Endothelial cell of umbilical vein (primary cell): ENCODE measurements at regions not wholly inside any gene's neighbourhood (a gene's known extent, or its start where the extent isn't known, plus 50 kb on each side); places are given as distances from the start of the nearest gene placed in this dataset.

ENCODE experiments used
- MYC ChIP-seq: IDR thresholded peaks from one replicate; pipeline ENCODE4 v1.6.1; 2011; ENCODE audit warnings: mild to moderate bottlenecking, low read depth, low read length
- POLR2A ChIP-seq: IDR thresholded peaks from 2 replicates; pipeline ENCODE4 v1.6.1; 2012; ENCODE audit warnings: low read depth, mild to moderate bottlenecking, control low read depth, low read length
- POLR2AphosphoS5 ChIP-seq: IDR thresholded peaks from 2 replicates; pipeline ENCODE4 v1.6.1; 2012; ENCODE audit warnings: low read depth, mild to moderate bottlenecking, control low read depth, low read length, moderate library complexity; ENCODE audit not compliant: insufficient read depth
- TF ChIP-seq, protein P1 (sequence below), 2 donors: IDR thresholded peaks; 1 replicate in 1 of 2; 2 replicates in 1 of 2; pipeline ENCODE4 v1.5.1; 2011; ENCODE audit warnings: low read length in 2 of 2, mild to moderate bottlenecking in 2 of 2, moderate library complexity in 2 of 2, control low read depth in 1 of 2, inconsistent platforms in 1 of 2, low read depth in 1 of 2; ENCODE audit not compliant: insufficient read depth in 1 of 2; ENCODE audit errors: extremely low read depth in 1 of 2

DNA sequence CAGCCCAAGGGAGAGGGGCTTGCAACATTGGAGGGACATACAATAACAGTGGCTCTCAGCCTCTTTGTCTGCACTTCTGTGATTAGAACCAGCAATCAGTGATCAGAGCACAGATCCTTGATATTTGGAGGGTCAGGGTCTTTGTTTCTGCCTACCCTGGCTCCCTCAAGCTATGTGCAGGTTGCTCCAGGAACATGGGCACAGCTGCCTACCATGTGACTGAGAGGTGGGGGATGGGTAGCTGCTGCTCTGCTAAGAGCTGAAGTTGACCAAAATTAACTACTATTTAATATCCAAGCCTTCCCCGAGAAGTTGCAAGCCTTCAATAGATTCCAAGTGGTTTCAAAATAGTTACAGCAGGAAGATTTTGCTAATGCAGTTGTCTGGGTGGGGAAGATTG is 202.6 kb downstream of the ZIC5 start:
- TF ChIP-seq, protein P1, sequence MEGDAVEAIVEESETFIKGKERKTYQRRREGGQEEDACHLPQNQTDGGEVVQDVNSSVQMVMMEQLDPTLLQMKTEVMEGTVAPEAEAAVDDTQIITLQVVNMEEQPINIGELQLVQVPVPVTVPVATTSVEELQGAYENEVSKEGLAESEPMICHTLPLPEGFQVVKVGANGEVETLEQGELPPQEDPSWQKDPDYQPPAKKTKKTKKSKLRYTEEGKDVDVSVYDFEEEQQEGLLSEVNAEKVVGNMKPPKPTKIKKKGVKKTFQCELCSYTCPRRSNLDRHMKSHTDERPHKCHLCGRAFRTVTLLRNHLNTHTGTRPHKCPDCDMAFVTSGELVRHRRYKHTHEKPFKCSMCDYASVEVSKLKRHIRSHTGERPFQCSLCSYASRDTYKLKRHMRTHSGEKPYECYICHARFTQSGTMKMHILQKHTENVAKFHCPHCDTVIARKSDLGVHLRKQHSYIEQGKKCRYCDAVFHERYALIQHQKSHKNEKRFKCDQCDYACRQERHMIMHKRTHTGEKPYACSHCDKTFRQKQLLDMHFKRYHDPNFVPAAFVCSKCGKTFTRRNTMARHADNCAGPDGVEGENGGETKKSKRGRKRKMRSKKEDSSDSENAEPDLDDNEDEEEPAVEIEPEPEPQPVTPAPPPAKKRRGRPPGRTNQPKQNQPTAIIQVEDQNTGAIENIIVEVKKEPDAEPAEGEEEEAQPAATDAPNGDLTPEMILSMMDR (IDR thresholded peaks at IDR 0.05; ENCODE audit: extremely low read depth in 1 of 2, insufficient read depth in 1 of 2, low read depth in 1 of 2, low read length in 2 of 2), result no peak
- TF ChIP-seq POLR2A (no peak), POLR2AphosphoS5 (no peak), MYC (no peak)
